HG03378 (cell line): ENCODE measurements at regions not wholly inside any gene's neighbourhood (a gene's known extent, or its start where the extent isn't known, plus 50 kb on each side); places are given as distances from the start of the nearest gene placed in this dataset.
"Not testable (repeated sequence)": the region's sequence is repeated elsewhere in the genome, so short reads cannot be mapped to it uniquely, and the experiment has no call there.

Source experiments
- ATAC-seq: cut with Tn5 transposase; IDR thresholded peaks from one replicate; pipeline ENCODE4 v1.9.1; 2021; ENCODE audit warnings: mild to moderate bottlenecking, moderate library complexity; ENCODE audit not compliant: unreplicated experiment

GRCh38 chr11:15825976-15826650 is 530.2 kb downstream of the SOX6 start:
- no peak for ATAC-seq

GRCh38 chr11:15826826-15827225 is 529.5 kb downstream of the SOX6 start:
- peak; percentile 57 for ATAC-seq

DNA sequence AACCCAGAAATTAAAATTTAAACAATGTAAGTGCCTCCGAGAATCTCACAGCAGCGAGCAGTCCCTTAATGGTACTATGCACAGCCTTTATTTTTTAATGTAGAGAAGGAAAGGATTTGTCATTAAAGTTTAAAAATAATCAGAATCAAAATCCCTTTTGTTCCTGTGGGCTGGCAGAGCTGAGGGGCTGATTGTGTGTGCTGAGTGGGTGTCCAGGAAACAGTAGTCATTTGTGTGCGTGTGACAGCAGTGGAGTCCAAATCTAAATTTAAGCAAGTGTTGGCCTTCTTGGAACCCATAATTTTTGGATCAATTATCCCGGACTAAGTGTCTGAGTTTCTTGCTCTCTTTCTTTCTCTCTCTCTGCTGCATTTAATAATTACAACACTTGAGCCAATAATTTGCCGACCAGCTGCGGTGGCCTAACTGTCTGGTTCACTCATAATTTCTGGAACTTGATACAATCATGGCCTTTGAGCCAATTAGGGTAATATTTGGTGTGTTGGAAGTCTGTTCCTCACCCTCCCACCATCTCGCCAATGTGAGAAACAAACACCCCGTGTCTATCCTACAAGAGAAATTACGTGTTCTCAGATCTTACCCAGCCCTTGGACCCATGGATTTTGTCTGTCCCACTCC is 528.0 kb downstream of the SOX6 start:
- ATAC-seq, result no peak

DNA sequence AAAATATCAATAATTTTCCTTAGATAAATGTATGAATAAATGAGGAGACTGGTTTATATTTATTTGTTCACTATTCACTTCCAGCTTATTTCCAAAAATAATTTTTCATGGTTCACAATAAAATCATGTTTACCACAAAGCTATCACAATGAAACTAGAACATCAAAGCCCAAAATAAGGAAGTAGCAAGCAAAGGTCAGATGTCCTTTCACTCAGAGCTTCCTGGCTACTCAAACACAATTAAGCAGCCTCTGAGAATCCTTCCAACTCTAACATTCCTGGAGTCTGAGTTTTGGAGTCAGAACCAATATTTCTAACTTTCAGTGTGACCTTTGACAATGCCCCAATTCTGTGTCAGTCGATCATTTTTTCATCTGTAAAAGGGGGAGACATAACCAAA is 527.0 kb downstream of the SOX6 start:
- no peak for ATAC-seq

- no peak for ATAC-seq
These were observed 525.5 kb downstream of the SOX6 start for GRCh38 chr11:15830741-15831428.

DNA sequence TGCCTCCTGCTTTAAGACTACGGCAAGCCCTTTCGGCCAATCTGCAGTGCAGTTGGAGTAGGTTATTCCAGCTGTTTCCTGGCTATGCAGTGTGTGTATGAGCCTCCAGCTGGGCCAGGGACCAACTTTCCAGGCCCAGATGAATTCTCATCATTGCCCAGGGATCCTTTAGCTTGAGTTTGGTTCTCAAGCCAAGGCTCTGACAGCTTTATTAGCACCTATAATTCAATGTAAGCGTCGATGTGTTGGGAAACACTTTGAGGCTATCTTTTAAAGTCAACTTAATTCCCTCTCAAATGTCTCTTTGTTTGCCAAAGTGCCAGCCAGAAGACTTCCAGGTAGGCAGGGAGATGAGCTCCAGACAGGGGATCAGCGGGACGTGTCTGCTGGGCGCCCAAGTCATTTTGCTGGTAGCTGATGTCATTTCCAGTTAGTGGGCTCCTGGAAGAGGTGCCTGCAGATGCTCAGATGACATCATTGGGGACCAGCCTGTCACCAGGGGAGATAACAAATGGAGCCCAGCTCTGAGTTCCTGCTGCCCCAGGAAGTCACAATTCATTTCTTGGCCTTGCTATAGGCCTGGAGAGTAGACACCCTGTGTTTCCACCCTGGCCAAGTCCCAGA is 520.4 kb downstream of the SOX6 start:
- ATAC-seq, result no peak

DNA sequence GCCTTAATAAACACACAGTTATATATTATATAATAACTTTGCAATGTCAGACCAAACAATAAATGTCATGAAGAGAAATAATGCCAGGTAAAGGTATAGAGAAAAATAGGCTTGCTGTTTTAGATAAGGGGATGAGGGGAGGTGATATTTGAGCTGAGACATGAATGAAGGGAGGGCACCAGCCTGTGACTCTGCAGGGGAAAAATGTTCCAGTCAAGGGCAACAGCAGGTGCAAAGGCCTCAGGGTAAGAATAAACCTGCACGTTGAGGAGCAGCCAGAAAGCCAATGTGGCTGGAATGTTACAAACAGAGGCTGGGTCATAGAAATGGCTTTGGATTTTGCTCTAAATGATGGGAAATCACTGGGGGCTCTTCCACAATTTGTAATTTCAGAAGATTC is 519.6 kb downstream of the SOX6 start:
- ATAC-seq, result no peak

DNA sequence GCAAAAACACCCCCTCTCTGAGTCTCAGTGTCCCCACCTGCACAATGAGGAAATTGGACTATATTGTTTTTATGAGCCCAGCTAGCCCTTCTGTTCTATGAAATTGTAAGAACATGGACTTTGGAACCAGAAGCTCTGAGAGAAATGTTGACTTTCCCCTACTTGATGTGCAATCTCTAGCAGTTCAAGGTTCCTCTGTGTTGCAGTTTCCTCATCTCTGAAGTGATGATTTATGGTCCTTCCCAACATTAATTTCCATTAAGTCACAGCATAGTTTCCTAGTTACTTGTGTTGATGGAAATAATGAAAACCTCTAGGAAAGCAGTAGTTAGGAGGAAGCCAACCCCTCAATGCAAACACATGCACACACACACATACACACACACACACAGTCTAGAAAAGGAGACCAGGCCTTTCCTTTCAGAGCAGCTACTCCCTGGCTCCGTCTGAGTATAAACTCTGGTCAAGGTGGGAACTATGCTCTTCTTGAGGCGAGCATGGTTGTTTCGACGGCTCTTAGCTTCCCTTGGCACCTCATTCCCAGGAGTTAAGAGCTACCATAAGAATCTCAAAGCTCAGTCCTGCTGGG is 518.4 kb downstream of the SOX6 start:
- no peak for ATAC-seq

DNA sequence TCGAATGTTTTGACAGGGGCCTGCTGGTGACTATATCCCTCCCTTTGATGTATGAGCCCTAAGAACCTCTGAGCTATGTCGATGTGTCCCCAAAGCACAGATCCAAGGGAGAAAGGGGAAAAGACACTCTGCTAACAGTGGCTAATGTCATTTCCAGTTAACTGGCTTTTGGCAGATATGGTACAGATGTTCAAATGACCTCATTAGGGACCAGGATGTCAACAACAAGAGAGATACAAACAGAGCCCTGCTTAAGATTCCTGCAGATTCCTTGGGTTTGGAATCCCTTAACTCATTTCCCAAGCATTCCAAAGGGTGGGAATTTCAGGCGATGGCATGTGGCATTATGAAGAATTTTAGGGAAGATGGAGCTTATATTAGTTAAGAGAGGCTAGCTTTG is 517.3 kb downstream of the SOX6 start:
- no peak for ATAC-seq

GRCh38 chr11:15840966-15841365 is 515.4 kb downstream of the SOX6 start:
- no peak for ATAC-seq

- no peak for ATAC-seq
These were observed 514.2 kb downstream of the SOX6 start for GRCh38 chr11:15841931-15842740.

- ATAC-seq, result no peak
These were observed 513.0 kb downstream of the SOX6 start for GRCh38 chr11:15843309-15843872.

DNA sequence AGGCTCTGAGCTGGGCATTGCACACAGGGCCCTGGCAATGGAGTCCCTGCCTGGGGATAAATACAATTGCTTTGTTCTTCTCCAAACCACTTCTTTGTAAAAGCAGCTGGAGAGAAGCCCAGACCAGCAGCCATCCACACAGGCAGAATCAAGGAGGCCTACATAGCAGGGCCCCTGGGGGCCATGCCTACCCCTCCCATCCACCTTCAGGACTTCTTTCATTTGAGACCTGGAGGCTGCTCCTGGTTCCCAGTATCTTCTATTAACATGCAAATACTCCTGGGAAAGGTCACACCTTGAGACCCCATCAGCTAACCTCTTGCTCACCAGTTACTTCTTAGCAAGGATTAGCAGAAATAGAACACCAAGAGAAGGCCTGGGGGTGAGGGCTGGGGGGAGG is 511.1 kb downstream of the SOX6 start:
- ATAC-seq, result no peak

DNA sequence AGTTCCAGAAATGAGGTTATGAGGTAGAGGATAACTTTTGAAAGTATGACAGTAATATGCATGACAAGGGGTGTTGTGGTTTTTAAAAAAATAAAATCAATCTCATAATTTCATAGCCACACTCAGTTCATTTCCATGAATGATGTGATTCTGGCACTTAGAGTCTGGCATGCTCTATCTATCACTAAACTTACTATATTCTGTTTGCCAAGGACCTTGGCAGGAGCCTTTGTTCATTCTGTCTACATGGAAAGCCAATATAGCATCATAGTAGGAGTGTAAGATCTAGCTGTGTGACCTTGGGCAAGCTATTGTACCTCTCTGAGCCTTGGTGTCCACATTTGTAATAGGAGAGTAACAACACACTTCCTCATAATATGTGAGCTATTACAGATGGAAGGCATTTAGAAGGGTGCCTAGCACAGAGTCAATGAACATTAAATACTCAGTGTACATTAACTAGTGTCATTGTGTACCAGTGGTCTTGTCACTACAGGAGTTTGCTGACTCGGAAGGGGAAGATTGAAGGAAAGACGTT is 507.6 kb downstream of the SOX6 start:
- no peak for ATAC-seq

DNA sequence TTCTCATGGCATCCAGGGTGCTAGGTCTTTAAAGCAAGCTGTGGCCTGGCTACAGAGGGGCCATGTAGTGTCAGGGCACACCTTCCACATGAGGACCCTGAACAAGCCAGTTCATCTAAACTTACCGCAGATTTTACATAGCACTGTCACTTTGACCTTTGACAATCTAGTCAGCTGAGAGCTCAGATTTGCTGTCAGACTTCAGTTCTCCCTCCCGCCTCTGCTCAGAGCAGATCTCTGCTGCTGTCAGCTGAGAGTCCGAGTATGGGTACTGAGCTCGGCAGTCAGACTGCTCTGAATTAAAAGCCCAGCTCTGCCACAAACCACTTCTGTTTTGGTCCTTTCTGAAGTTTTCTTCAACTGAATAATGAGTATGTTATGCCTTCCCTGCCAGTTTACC is 507.1 kb downstream of the SOX6 start:
- no peak for ATAC-seq

DNA sequence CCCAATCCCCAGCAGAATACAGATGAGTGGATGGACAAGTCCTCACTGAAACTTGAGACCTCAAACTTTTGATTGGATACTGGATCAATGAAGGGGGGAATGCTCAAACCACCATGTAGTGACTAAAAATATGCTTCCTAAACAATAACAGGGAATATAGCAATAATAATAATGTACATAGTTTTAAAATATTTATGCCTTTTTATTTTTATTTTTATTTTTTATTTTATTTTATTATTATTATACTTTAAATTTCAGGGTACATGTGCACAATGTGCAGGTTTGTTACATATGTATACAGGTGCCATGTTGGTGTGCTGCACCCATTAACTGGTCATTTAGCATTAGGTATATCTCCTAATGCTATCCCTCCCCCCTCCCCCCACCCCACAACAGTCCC is 506.0 kb downstream of the SOX6 start:
- ATAC-seq, result not testable (repeated sequence)

GRCh38 chr11:15851051-15851498 is 505.3 kb downstream of the SOX6 start:
- ATAC-seq, result no peak

DNA sequence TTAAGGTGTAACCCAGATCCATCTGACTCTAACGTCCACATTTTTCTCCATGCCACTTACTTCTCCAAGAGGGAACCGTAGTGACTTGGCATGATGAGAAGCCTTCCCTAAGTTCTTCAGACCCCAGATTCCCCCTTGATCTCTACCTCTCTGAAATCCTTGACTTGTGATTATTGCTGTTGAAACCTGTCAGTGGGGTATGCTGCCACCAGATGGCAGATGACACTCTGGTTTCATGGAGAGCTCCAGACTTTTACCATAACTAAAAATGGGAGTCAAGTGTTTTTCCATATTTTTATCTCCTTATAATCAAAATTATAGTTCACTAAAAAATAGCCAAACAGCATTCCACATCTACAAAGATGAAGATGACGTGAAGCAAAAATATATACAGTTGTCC is 504.2 kb downstream of the SOX6 start:
- no peak for ATAC-seq

- no peak for ATAC-seq
These were observed 502.1 kb downstream of the SOX6 start for GRCh38 chr11:15854245-15854644.

DNA sequence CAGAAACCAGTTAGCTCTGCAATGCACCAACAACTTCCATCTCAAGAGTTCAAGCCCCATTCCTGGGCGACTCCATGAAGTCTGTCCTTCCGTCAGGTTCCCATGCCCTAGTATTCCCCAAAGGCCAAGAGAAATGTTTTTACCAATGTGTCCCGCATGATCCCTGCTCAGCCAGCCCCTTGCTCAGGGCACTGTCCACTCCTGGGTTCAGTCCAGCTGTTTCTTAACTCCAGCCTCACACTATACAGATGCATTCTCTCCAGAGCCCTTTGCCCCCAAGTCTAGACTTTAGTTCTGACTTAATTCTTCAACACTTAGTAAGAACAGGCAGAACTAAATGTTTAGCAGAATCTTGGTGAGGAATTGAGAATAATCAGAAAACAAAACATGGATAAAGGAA is 497.5 kb downstream of the SOX6 start:
- no peak for ATAC-seq
